ENCODE measurements at regions not wholly inside any gene's neighbourhood (a gene's known extent, or its start where the extent isn't known, plus 50 kb on each side); places are given as distances from the start of the nearest gene placed in this dataset.

GRCh38 chr18:40235323-40235722 is 1719.7 kb upstream of the PIK3C3 start:
- TF ChIP-seq CTCF (conservative IDR thresholded peaks at IDR 0.05; ENCODE audit: low read length) (no peak), EZH2phosphoT487 (IDR thresholded peaks at IDR 0.05; ENCODE audit: borderline replicate concordance, low read depth, low read length) (no peak)
